ENCODE measurements at regions not wholly inside any gene's neighbourhood (a gene's known extent, or its start where the extent isn't known, plus 50 kb on each side); places are given as distances from the start of the nearest gene placed in this dataset.

- H3K27ac ChIP-seq = no peak overlapping the region
- no peaks in the 10 kb centered on the region for H3K4me1 ChIP-seq (ENCODE audit: control insufficient read depth in 1 of 2, insufficient read depth in 1 of 2, low read depth in 1 of 2, low read length in 1 of 2)
- no peak overlapping the region for H3K4me3 ChIP-seq (ENCODE audit: low read depth in 1 of 2, low read length in 1 of 2)
- H3K27me3 ChIP-seq = no peaks in the 10 kb centered on the region
- H3K36me3 ChIP-seq = no peaks in the 10 kb centered on the region
- no peaks in the 10 kb centered on the region for H3K9me3 ChIP-seq
- TF ChIP-seq CTCF (IDR thresholded peaks at IDR 0.05) = no peak
Observed at GRCh38 chr10:88181902-88182600, 318.6 kb downstream of the PTEN start.

- Histone ChIP-seq H3K27me3 (no peaks in the 10 kb centered on the region), H3K27ac (no peak overlapping the region), H3K4me3 (ENCODE audit: low read depth in 1 of 2, low read length in 1 of 2) (no peak overlapping the region), H3K36me3 (no peaks in the 10 kb centered on the region), H3K4me1 (ENCODE audit: control insufficient read depth in 1 of 2, insufficient read depth in 1 of 2, low read depth in 1 of 2, low read length in 1 of 2) (no peaks in the 10 kb centered on the region), H3K9me3 (no peaks in the 10 kb centered on the region)
- TF ChIP-seq CTCF (IDR thresholded peaks at IDR 0.05) = no peak
Observed at GRCh38 chr10:88182601-88182930, 319.1 kb downstream of the PTEN start.

GRCh38 chr10:88184543-88185297 is 321.3 kb downstream of the PTEN start:
- Histone ChIP-seq H3K27ac (no peak overlapping the region), H3K4me3 (ENCODE audit: low read depth in 1 of 2, low read length in 1 of 2) (no peak overlapping the region), H3K27me3 (no peaks in the 10 kb centered on the region), H3K36me3 (no peaks in the 10 kb centered on the region), H3K4me1 (ENCODE audit: control insufficient read depth in 1 of 2, insufficient read depth in 1 of 2, low read depth in 1 of 2, low read length in 1 of 2) (no peaks in the 10 kb centered on the region), H3K9me3 (no peaks in the 10 kb centered on the region)
- TF ChIP-seq CTCF (IDR thresholded peaks at IDR 0.05) = no peak

GRCh38 chr10:88185830-88186229 is 322.4 kb downstream of the PTEN start:
- Histone ChIP-seq H3K4me3 (ENCODE audit: low read depth in 1 of 2, low read length in 1 of 2) (no peak overlapping the region), H3K9me3 (no peaks in the 10 kb centered on the region), H3K27ac (no peak overlapping the region), H3K4me1 (ENCODE audit: control insufficient read depth in 1 of 2, insufficient read depth in 1 of 2, low read depth in 1 of 2, low read length in 1 of 2) (no peaks in the 10 kb centered on the region), H3K27me3 (no peaks in the 10 kb centered on the region), H3K36me3 (no peaks in the 10 kb centered on the region)
- no peak for TF ChIP-seq CTCF (IDR thresholded peaks at IDR 0.05)

- Histone ChIP-seq H3K27ac (no peak overlapping the region), H3K4me1 (ENCODE audit: control insufficient read depth in 1 of 2, insufficient read depth in 1 of 2, low read depth in 1 of 2, low read length in 1 of 2) (no peaks in the 10 kb centered on the region), H3K4me3 (ENCODE audit: low read depth in 1 of 2, low read length in 1 of 2) (no peak overlapping the region), H3K9me3 (no peaks in the 10 kb centered on the region), H3K36me3 (no peaks in the 10 kb centered on the region), H3K27me3 (no peaks in the 10 kb centered on the region)
- no peak for TF ChIP-seq CTCF (IDR thresholded peaks at IDR 0.05)
Observed at GRCh38 chr10:88186335-88186734, 322.9 kb downstream of the PTEN start.
